AG10803 (cell line): ENCODE measurements at regions not wholly inside any gene's neighbourhood (a gene's known extent, or its start where the extent isn't known, plus 50 kb on each side); places are given as distances from the start of the nearest gene placed in this dataset.

Experiments used
- DNase-seq: peaks from one replicate; pipeline ENCODE4 v3.0.0; 2010; ENCODE audit warnings: low read depth
- H3K4me3 ChIP-seq: 2 replicates; pipeline ENCODE4 v1.5.1; 2011; ENCODE audit warnings: mild to moderate bottlenecking, low read length, control low read depth
- CTCF ChIP-seq: conservative IDR thresholded peaks from 2 replicates; pipeline ENCODE4 v1.5.1; 2011; ENCODE audit warnings: mild to moderate bottlenecking, low read length, control low read depth, inconsistent platforms

GRCh38 chr4:154958121-154958520 lies 177.0 kb downstream of the RBM46 start:
- no peak overlapping the region for H3K4me3 ChIP-seq
- TF ChIP-seq CTCF = no peak
- DNase-seq = no peak

GRCh38 chr4:154958621-154959358 lies 177.7 kb downstream of the RBM46 start:
- H3K4me3 ChIP-seq = no peak overlapping the region
- no peak for DNase-seq
- no peak for TF ChIP-seq CTCF

GRCh38 chr4:154959756-154960155 lies 178.7 kb downstream of the RBM46 start:
- no peak for TF ChIP-seq CTCF
- no peak for DNase-seq
- H3K4me3 ChIP-seq = no peak overlapping the region

GRCh38 chr4:154960476-154960875 lies 179.4 kb downstream of the RBM46 start:
- no peak for TF ChIP-seq CTCF
- H3K4me3 ChIP-seq = no peak overlapping the region
- no peak for DNase-seq

GRCh38 chr4:154961263-154961662 lies 180.2 kb downstream of the RBM46 start:
- DNase-seq = no peak
- H3K4me3 ChIP-seq = no peak overlapping the region
- TF ChIP-seq CTCF = no peak

GRCh38 chr4:154973244-154974035 lies 192.4 kb downstream of the RBM46 start:
- H3K4me3 ChIP-seq = no peak overlapping the region
- no peak for DNase-seq
- no peak for TF ChIP-seq CTCF

GRCh38 chr4:154977228-154977627 lies 196.2 kb downstream of the RBM46 start:
- no peak for DNase-seq
- TF ChIP-seq CTCF = no peak
- H3K4me3 ChIP-seq = no peak overlapping the region
